Astrocyte of the hippocampus (primary cell): ENCODE measurements at regions not wholly inside any gene's neighbourhood (a gene's known extent, or its start where the extent isn't known, plus 50 kb on each side); places are given as distances from the start of the nearest gene placed in this dataset.
"Not testable (repeated sequence)": the region's sequence is repeated elsewhere in the genome, so short reads cannot be mapped to it uniquely, and the experiment has no call there.

Source experiments
- DNase-seq: peaks from one replicate; pipeline ENCODE4 v3.0.0; 2011; ENCODE audit warnings: low read depth, low spot score

GRCh38 chr4:105025263-105026017 lies 121.2 kb upstream of the TET2 start:
- DNase-seq = no peak

GRCh38 chr4:105036991-105037390 lies 109.7 kb upstream of the TET2 start:
- DNase-seq = peak; percentile 4

GRCh38 chr4:105042451-105042850 lies 104.2 kb upstream of the TET2 start:
- DNase-seq = no peak

GRCh38 chr4:105050896-105051295 lies 95.8 kb upstream of the TET2 start:
- DNase-seq = peak; percentile 37

GRCh38 chr4:105057370-105058105 lies 89.1 kb upstream of the TET2 start:
- DNase-seq = no peak

GRCh38 chr4:105058177-105058812 lies 88.4 kb upstream of the TET2 start:
- peak; percentile 49 for DNase-seq

- peak; percentile 20 for DNase-seq
These were observed 87.3 kb upstream of the TET2 start for GRCh38 chr4:105059337-105059736.

GRCh38 chr4:105060628-105061027 lies 86.0 kb upstream of the TET2 start:
- peak; percentile 64 for DNase-seq

- peak; percentile 71 for DNase-seq
These were observed 85.5 kb upstream of the TET2 start for GRCh38 chr4:105061136-105061696.

- no peak for DNase-seq
These were observed 84.9 kb upstream of the TET2 start for GRCh38 chr4:105061731-105062130.

- no peak for DNase-seq
These were observed 80.3 kb upstream of the TET2 start for GRCh38 chr4:105066401-105066800.

GRCh38 chr4:105067431-105067830 lies 79.2 kb upstream of the TET2 start:
- no peak for DNase-seq

GRCh38 chr4:105067946-105068345 lies 78.7 kb upstream of the TET2 start:
- DNase-seq = no peak

- DNase-seq = no peak
These were observed 78.2 kb upstream of the TET2 start for GRCh38 chr4:105068516-105068915.

GRCh38 chr4:105072095-105072494 lies 74.6 kb upstream of the TET2 start:
- DNase-seq = not testable (repeated sequence)

GRCh38 chr4:105074097-105074496 lies 72.6 kb upstream of the TET2 start:
- no peak for DNase-seq

GRCh38 chr4:105075045-105075444 lies 71.6 kb upstream of the TET2 start:
- no peak for DNase-seq

GRCh38 chr4:105088110-105088879 lies 58.4 kb upstream of the TET2 start:
- peak; percentile 93 for DNase-seq

GRCh38 chr4:105092356-105092755 lies 54.3 kb upstream of the TET2 start:
- DNase-seq = peak; percentile 80

GRCh38 chr4:105092768-105093167 lies 53.9 kb upstream of the TET2 start:
- DNase-seq = no peak

GRCh38 chr4:105093975-105094374 lies 52.7 kb upstream of the TET2 start:
- DNase-seq = no peak
